ENCODE measurements at regions not wholly inside any gene's neighbourhood (a gene's known extent, or its start where the extent isn't known, plus 50 kb on each side); places are given as distances from the start of the nearest gene placed in this dataset.
"Not testable (repeated sequence)": the region's sequence is repeated elsewhere in the genome, so short reads cannot be mapped to it uniquely, and the experiment has no call there.

DNA sequence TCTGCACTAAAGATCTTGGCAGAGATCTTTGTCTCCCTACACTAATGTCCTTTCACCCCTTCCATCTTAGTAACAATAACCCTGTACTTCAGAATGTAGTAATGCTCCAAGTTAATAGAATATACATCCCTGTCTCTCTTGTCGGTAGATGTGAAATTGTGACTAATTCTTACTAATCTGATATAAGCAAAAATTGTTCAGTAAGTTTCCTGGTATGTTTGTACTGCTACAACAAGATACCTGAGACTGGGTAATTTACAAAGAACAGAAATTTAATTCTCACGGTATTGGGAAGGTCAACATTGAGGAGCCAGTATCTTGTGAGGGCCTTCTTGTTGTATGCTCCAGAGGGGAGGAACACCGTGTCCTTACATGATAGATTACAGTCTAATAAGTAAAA is 1686.6 kb upstream of the CDH9 start:
- DNase-seq = no peak

DNA sequence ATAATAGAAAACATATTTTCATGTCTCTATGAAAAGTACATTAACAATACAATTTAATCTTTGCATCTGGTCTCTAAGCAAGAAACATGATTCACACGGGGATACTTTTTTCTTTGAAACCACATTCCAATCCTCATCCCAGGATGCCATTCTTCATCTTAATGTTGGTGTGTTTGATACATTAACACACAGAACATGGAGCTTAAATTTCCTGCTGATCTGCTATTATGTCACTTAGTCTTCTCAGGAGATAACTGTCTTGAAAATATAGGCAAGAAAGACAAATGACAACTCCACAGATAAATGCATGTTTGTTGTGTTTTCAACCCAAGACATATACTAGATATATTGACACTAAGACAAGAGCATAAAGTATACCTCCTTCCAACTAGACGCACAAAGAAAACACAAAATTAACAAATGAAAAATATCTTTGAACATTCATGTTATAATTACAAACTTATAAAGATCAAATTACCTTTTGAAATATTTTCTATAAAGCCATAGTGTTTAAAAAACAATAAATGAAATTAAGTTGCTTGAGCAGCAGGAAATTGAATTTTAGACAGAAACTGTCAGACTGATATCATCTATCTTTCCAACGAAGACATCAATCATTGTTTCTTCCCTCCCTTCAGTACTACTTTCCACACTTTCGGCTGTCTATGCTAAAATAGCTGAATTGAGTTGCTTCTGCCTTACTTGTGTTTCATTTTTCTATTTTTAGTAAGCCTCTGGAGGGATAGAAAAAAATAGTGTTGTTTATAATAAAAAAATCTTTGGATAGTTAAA is 1676.7 kb upstream of the CDH9 start:
- no peak for DNase-seq

GRCh38 chr5:28710360-28710759 is 1672.0 kb upstream of the CDH9 start:
- DNase-seq = no peak

DNA sequence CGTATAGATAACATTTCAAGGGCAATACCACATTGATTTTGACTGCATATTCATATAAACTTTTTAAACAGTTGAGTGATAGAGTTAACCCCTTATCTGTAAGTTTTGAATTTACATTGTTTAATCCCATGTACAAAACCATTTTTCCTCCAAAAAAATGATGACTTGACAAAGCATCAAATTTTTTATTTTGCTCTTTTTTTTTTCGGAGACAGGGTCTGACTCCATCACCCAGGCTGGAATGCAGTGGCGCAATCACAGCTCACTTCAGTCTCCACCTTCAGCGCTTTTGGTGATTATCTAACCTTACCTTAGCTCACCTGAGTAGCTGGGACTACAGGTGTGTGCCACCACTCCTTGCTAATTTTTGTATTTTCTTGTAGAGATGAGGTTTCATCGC is 1670.1 kb upstream of the CDH9 start:
- DNase-seq = no peak

GRCh38 chr5:28707706-28708105 is 1669.3 kb upstream of the CDH9 start:
- no peak for DNase-seq

DNA sequence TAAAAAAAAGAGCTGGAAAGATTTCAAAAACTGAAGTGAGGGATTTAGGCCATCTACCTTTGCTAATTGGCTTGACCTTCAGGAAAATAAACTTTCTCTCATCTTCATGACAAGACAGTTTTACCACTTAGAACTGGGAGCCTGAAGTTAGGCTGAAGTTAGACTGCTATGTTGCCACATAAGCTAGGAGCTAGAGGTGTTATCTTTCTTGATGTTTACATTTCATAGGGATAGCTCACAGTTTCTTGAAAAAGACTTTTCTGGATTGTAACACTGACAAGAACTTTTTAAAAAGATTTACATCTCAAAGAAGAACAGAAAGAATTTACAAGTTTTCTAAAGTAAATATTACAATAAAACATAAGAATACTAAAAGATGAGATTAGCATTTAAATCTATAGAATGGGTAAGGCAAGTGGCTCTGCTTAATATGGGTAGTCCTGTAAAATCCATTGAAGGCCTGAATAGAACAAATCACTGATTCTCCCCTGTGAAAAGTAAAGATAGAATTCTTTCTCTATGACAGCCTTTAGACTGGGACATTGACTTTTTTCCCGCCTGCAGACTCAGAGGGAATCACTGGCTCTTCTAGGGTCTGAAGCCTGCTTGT is 1665.4 kb upstream of the CDH9 start:
- DNase-seq = no peak

GRCh38 chr5:28691526-28691925 is 1653.1 kb upstream of the CDH9 start:
- no peak for DNase-seq

- no peak for DNase-seq
Measured at GRCh38 chr5:28685794-28686193, 1647.4 kb upstream of the CDH9 start.

DNA sequence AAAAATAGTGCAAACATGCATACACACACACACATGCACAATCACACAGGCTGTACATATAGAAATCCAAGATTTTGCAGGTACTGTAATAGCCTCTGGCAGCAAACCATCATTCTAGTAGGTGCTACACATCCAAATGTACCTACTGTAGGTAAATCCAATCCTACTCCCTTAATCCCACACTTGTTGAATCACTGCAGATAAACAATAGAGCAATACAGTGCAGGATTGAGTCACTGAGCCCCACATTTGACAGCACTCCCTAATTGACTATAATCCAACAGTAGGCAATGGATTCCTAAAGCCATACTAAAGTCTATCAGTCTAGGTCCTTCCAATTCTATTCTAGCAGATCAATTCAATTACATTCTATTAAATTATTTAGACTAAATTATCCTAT is 1640.5 kb upstream of the CDH9 start:
- DNase-seq = no peak

DNA sequence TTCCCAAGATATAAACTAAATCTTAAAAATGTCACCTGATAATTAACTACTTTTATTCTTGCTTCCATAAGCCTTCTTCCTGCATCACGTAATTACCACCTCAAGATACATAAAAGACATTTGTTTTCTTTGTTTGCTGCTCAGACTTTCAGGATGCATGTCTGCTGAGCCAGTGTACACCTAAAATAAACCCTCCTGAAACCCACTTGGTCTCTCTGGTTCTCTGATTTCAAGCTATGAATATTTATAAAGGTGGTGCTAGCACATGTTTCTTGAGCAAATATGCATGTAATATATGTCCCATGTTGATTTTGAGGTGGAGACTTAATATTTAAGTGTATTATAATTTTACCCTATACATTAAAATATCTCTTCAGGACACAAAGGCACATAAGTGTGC is 1627.7 kb upstream of the CDH9 start:
- no peak for DNase-seq

- DNase-seq = no peak
Measured at GRCh38 chr5:28648108-28648507, 1609.7 kb upstream of the CDH9 start.

- no peak for DNase-seq
Measured at GRCh38 chr5:28632607-28633006, 1594.2 kb upstream of the CDH9 start.

GRCh38 chr5:28603869-28604268 is 1565.5 kb upstream of the CDH9 start:
- DNase-seq = no peak

- no peak for DNase-seq
Measured at GRCh38 chr5:28602429-28602828, 1564.0 kb upstream of the CDH9 start.

DNA sequence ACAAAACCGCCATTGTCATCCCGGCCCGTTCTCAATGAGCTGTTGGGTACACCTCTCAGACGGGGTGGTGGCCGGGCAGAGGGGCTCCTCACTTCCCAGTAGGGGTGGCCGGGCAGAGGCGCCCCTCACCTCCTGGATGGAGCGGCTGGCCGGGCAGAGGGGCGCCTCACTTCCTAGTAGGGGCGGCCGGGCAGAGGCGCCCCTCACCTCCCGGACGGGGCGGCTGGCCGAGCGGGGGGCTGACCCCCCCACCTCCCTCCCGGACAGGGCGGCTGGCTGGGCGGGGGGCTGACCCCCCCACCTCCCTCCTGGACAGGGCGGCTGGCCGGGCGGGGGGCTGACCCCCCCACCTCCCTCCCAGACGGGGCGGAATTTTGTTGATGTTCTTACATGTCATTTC is 1558.3 kb upstream of the CDH9 start:
- not testable (repeated sequence) for DNase-seq

DNA sequence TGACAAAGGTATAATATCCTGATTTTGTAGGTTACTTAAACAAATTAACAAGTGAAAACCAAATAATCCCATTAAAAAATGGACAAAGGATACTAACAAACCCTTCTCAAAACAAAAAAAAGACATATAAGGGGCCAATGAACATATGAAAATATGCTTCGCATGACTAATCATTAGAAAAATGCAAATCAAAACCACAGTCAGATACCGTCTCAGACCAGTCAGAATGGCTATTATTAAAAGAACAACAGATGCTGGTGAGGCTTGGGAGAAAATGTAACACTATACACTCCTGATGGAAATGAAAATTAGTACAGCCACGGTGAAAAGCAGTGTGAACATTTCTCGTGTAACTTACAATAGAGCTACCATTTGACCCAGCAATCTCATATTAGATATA is 1542.2 kb upstream of the CDH9 start:
- DNase-seq = no peak

DNA sequence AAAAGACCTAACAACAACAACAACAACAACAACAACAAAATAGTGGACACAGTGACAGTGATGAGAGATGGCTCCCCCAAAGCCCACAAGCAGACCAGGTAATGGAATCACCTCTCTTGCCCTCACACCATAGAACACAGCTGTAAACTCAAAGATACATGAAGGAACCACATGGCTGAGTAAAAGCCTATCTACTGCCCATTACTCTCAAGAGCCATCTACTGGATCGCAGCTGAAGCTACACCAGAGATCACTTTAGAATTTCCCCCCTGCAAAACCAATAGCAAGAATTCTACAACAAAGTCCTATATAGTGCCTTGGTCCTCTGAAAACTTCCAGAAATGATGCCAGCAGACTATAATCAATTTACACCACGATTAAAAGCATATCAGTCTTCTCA is 1537.6 kb upstream of the CDH9 start:
- DNase-seq = no peak

GRCh38 chr5:28575368-28575767 is 1537.0 kb upstream of the CDH9 start:
- no peak for DNase-seq

GRCh38 chr5:28574606-28575005 is 1536.2 kb upstream of the CDH9 start:
- no peak for DNase-seq

GRCh38 chr5:28567048-28567447 is 1528.7 kb upstream of the CDH9 start:
- DNase-seq = no peak

- DNase-seq = no peak
Measured at GRCh38 chr5:28561522-28561921, 1523.1 kb upstream of the CDH9 start.

DNA sequence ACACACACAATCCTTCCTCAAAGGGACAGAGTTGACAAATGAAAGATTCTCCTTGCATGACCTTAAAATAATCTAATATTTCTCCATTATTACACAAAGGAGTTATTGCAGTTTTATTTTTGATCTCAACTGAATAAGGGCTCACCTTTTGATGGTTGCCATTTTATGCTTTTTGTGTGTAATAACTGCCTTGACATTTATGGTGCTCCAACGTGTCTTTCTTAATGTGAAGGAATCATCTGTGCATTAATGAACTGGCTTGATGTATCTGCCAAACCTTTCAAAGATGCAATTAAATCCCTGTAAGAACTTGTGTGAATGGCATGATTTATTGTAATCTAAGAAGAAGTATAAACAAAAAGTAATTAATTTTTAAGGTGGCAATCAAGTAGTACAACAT is 1519.8 kb upstream of the CDH9 start:
- no peak for DNase-seq

DNA sequence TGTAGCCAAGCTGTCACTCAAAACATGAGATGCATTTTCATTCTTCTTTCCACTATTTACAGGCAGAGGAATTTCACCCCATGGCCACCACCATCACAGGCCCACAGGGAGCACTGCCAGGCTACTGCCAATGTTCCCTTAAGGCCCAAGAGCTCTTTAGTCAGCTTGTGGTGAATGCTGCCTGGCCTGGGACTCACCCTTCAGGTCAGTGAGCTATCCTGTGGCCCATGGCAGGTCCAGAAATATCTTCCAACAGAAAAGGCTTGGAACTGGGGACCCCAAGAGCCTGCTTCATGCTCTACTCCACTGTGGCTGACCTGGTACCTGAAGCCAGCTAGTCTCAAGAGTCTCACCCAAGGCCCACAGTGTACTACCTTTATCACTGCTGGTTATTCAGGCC is 1518.7 kb upstream of the CDH9 start:
- DNase-seq = no peak

DNA sequence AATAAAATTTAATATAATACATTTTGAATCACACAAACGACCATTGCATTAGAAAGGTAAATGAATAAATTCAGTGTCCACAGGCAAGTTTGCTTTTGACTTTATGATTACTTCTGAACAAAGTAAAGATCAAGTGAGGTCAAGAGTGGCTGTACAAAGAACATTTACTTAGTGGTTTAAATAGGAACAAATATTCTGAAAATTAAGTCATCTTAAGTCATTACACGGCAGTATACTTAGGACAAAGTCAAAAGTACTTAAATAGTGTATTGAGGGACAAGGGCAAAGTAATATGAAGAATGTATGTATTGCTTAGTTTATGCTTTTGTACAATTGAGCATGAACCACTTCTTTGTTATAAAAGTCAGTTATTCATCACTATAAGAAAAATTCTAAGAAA is 1511.2 kb upstream of the CDH9 start:
- no peak for DNase-seq

- no peak for DNase-seq
Measured at GRCh38 chr5:28548856-28549255, 1510.5 kb upstream of the CDH9 start.
